Immature natural killer cell (primary cell): ENCODE measurements at regions not wholly inside any gene's neighbourhood (a gene's known extent, or its start where the extent isn't known, plus 50 kb on each side); places are given as distances from the start of the nearest gene placed in this dataset.
A peak's percentile ranks its signal among the peaks of the same experiment; 100 is the strongest.
"Not testable (repeated sequence)": the region's sequence is repeated elsewhere in the genome, so short reads cannot be mapped to it uniquely, and the experiment has no call there.

ENCODE experiments used
- DNase-seq, 3 donors: peaks; one replicate each; pipeline ENCODE4 v3.0.0; 2022; ENCODE audit warnings: mixed read lengths in 1 of 3
- H3K27ac Mint-ChIP-seq, 6 donors: one replicate each; pipeline ENCODE4 v1.8.0; 2020; ENCODE audit warnings: mixed read lengths in 6 of 6, mild to moderate bottlenecking in 5 of 6, inconsistent platforms in 4 of 6, moderate library complexity in 3 of 6
- H3K27me3 Mint-ChIP-seq, 3 donors: one replicate each; pipeline ENCODE4 v1.8.0; 2020 to 2021; ENCODE audit warnings: low read depth in 3 of 3, mild to moderate bottlenecking in 3 of 3, mixed read lengths in 3 of 3, moderate library complexity in 3 of 3, inconsistent platforms in 1 of 3
- H3K36me3 Mint-ChIP-seq, 3 donors: one replicate each; pipeline ENCODE4 v1.8.0; 2020; ENCODE audit warnings: mixed read lengths in 3 of 3, inconsistent platforms in 2 of 3, mild to moderate bottlenecking in 2 of 3
- H3K4me1 Mint-ChIP-seq, 2 donors: one replicate each; pipeline ENCODE4 v1.8.0; 2020; ENCODE audit warnings: inconsistent platforms in 2 of 2, mild to moderate bottlenecking in 2 of 2, mixed read lengths in 2 of 2, moderate library complexity in 1 of 2
- H3K4me3 Mint-ChIP-seq, 5 donors: one replicate each; pipeline ENCODE4 v1.8.0; 2020; ENCODE audit warnings: mild to moderate bottlenecking in 5 of 5, mixed read lengths in 5 of 5, inconsistent platforms in 3 of 5, moderate library complexity in 3 of 5
- H3K9me3 Mint-ChIP-seq, 6 donors: one replicate each; pipeline ENCODE4 v1.8.0; 2020; ENCODE audit warnings: mild to moderate bottlenecking in 6 of 6, mixed read lengths in 6 of 6, inconsistent platforms in 4 of 6, moderate library complexity in 3 of 6

DNA sequence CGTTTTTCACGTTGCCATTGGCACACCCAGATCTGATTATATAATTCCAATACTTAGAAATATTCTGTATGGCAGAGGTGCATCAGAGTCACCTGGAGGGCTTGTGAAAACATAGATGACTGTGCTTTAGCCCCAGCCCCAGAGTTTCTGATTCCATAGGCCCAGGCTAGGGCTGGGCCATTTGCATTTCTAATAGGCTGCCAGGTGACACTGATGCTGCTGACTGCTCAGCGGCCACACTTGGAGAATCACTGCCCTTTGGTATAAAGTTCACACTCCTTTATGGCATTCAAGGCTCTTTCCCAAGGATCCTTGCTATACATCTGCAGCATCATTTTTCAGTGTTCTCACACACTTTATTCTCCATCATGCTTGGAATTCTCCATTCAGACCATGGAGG is 137.1 kb downstream of the AKAP11 start:
- H3K36me3 Mint-ChIP-seq: no peaks in the 10 kb centered on the region
- H3K4me3 Mint-ChIP-seq: no peak overlapping the region
- DNase-seq: no peak
- H3K9me3 Mint-ChIP-seq: no peaks in the 10 kb centered on the region
- H3K27ac Mint-ChIP-seq: no peak overlapping the region
- peaks cover 0 to 3% (median 2%) of the 10 kb centered on the region in 3 donors for H3K27me3 Mint-ChIP-seq
- H3K4me1 Mint-ChIP-seq: peaks cover 0 to 15% of the 10 kb centered on the region in 2 donors

DNA sequence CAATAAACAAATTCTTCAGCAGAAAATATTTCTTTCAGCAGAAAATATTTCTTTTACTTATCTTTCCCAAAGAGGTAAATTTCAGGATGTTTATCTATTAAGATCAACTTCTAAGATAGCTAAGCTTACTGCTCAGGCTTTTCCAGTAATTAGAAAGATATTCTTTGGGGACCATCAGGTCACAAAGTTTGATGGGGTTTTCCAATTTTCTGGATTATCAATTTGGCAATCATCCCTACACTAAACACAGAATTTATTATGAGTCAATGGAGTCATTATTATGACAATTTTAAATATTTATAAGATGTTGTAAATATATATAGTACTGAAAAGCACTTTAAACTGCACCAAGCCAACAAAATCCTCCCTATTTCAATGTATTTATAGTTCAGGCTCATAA is 137.6 kb downstream of the AKAP11 start:
- Mint-ChIP-seq H3K36me3 (no peaks in the 10 kb centered on the region), H3K4me1 (peaks cover 0 to 15% of the 10 kb centered on the region in 2 donors), H3K27ac (no peak overlapping the region)

GRCh38 chr13:42412812-42413483 is 141.0 kb downstream of the AKAP11 start:
- no peak for DNase-seq
- no peaks in the 10 kb centered on the region for H3K36me3 Mint-ChIP-seq
- H3K9me3 Mint-ChIP-seq: no peaks in the 10 kb centered on the region
- H3K27ac Mint-ChIP-seq: no peak overlapping the region
- no peak overlapping the region for H3K4me3 Mint-ChIP-seq
- H3K4me1 Mint-ChIP-seq: no peaks in the 10 kb centered on the region
- peaks cover 0 to 10% (median 3%) of the 10 kb centered on the region in 3 donors for H3K27me3 Mint-ChIP-seq

More for the DNA sequence above, 137.6 kb downstream of the AKAP11 start:
- Mint-ChIP-seq H3K9me3 (no peaks in the 10 kb centered on the region), H3K27me3 (peaks cover 0 to 3% (median 2%) of the 10 kb centered on the region in 3 donors), H3K4me3 (no peak overlapping the region)
- no peak for DNase-seq

DNA sequence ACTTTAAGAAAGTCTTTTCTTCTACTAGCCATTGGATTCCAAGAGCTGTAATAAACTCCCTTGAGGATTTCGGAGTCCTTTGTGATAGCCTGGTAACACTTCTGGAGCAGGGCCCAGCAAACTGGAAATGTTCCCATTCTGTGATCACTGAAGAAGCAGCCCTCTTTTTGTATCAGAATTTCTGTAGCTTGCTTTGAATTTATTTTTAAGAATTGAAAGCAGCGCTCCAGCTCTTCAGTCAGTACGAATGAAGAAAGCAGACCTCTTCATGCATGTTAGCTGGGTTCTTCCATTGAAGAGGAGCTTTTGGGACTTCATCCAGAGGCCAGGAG is 141.5 kb downstream of the AKAP11 start:
- Mint-ChIP-seq H3K36me3 (no peaks in the 10 kb centered on the region), H3K27ac (no peak overlapping the region), H3K27me3 (peaks cover 0 to 10% (median 3%) of the 10 kb centered on the region in 3 donors), H3K4me3 (no peak overlapping the region), H3K4me1 (no peaks in the 10 kb centered on the region), H3K9me3 (no peaks in the 10 kb centered on the region)
- no peak for DNase-seq

DNA sequence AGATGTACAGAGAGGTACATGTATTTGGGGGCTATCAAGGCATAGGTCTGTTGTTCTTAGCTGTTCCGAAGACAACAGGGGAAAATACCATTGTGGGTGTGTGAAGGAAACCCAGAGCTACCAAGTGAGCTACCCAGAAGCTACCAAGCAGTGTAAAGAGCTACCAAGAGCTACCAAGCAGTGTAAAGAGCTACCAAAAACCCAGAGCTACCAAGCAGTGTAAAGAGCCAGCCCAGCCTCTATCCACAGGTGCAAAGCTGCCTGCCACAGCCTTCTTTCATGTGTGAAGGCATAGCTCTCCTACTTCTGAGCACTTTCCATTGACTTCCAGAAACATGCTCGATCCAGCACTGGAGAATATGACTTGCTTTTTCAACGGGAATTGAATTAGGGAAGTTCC is 145.7 kb downstream of the AKAP11 start:
- Mint-ChIP-seq H3K4me1 (peaks cover 0 to 14% of the 10 kb centered on the region in 2 donors), H3K27ac (no peak overlapping the region), H3K27me3 (peaks cover 0 to 10% (median 1%) of the 10 kb centered on the region in 3 donors), H3K4me3 (no peak overlapping the region), H3K9me3 (no peaks in the 10 kb centered on the region), H3K36me3 (no peaks in the 10 kb centered on the region)
- no peak for DNase-seq

- no peak overlapping the region for H3K27ac Mint-ChIP-seq
- no peak overlapping the region for H3K4me3 Mint-ChIP-seq
- peaks cover 0 to 12% (median 1%) of the 10 kb centered on the region in 3 donors for H3K27me3 Mint-ChIP-seq
- peaks cover 0 to 14% of the 10 kb centered on the region in 2 donors for H3K4me1 Mint-ChIP-seq
- DNase-seq: no peak
- H3K36me3 Mint-ChIP-seq: no peaks in the 10 kb centered on the region
- no peaks in the 10 kb centered on the region for H3K9me3 Mint-ChIP-seq
Observed at GRCh38 chr13:42418184-42418583, 146.2 kb downstream of the AKAP11 start.

GRCh38 chr13:42420304-42420703 is 148.4 kb downstream of the AKAP11 start:
- no peak overlapping the region for H3K4me3 Mint-ChIP-seq
- H3K36me3 Mint-ChIP-seq: peaks cover 0 to 3% (median 0%) of the 10 kb centered on the region in 3 donors

DNA sequence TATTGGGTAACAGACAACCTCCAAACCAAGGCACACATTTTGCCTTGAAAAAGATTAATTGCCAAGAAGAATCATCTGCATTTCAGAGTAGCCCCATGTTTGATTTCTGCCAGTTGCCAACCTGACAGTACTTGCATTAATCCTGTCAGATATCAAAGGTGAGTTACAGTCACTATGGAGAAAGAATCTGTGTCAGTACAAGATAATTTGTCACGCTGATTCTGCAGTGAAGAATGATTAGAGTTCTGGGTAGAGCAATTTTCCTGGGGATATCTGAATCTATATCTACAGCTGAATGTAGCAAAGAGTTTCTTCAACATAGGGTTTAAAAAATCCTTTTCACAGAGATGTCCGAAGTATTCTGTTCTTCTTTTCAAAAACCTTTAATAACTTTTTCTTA is 150.7 kb downstream of the AKAP11 start:
- Mint-ChIP-seq H3K4me1 (peaks cover 0 to 14% of the 10 kb centered on the region in 2 donors), H3K4me3 (no peak overlapping the region), H3K36me3 (peaks cover 0 to 3% (median 0%) of the 10 kb centered on the region in 3 donors), H3K27ac (no peak overlapping the region), H3K27me3 (peaks cover 0 to 6% (median 3%) of the 10 kb centered on the region in 3 donors), H3K9me3 (peaks cover 0 to 5% (median 0%) of the 10 kb centered on the region in 6 donors)
- DNase-seq: no peak

More at GRCh38 chr13:42420304-42420703, 148.4 kb downstream of the AKAP11 start:
- Mint-ChIP-seq H3K27ac (peak overlapping the region in 1 of 6 donors; percentile 3), H3K27me3 (peaks cover 0 to 15% (median 4%) of the 10 kb centered on the region in 3 donors), H3K9me3 (peaks cover 0 to 5% (median 0%) of the 10 kb centered on the region in 6 donors), H3K4me1 (peaks cover 0 to 14% of the 10 kb centered on the region in 2 donors)
- DNase-seq: no peak

- Mint-ChIP-seq H3K9me3 (peaks cover 0 to 5% (median 0%) of the 10 kb centered on the region in 6 donors), H3K4me3 (no peak overlapping the region), H3K27ac (no peak overlapping the region), H3K36me3 (peaks cover 0 to 3% (median 0%) of the 10 kb centered on the region in 3 donors), H3K27me3 (peaks cover 0 to 6% (median 3%) of the 10 kb centered on the region in 3 donors), H3K4me1 (peaks cover 0 to 14% of the 10 kb centered on the region in 2 donors)
- no peak for DNase-seq
Observed at GRCh38 chr13:42424182-42424581, 149.8 kb upstream of the TNFSF11 start.

GRCh38 chr13:42445354-42445753 is 128.6 kb upstream of the TNFSF11 start:
- H3K4me1 Mint-ChIP-seq: no peaks in the 10 kb centered on the region
- no peak for DNase-seq
- peaks cover 7 to 34% (median 19%) of the 10 kb centered on the region in 6 donors for H3K9me3 Mint-ChIP-seq
- H3K4me3 Mint-ChIP-seq: no peak overlapping the region
- peaks cover 0 to 5% (median 3%) of the 10 kb centered on the region in 3 donors for H3K27me3 Mint-ChIP-seq
- peaks cover 14 to 17% (median 16%) of the 10 kb centered on the region in 3 donors for H3K36me3 Mint-ChIP-seq
- H3K27ac Mint-ChIP-seq: no peak overlapping the region

DNA sequence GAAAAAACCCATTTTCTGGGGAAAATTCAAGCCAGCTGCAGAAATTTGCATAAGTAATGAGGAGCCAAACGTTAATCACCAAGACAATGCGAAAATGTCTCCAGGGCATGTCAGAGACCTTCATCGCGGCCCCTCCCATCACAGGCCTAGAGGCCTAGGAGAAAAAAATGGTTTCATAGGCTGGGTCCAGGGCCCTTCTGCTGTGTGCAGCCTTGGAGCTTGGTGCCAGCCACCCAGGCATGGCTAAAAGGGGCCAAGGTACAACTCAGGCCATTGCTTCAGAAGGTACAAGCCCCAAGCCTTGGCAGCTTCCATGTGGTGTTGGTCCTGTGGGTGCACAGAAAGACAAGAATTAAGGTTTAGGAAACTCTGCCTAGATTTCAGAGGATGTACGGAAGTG is 127.4 kb upstream of the TNFSF11 start:
- H3K9me3 Mint-ChIP-seq: peaks cover 7 to 34% (median 19%) of the 10 kb centered on the region in 6 donors

DNA sequence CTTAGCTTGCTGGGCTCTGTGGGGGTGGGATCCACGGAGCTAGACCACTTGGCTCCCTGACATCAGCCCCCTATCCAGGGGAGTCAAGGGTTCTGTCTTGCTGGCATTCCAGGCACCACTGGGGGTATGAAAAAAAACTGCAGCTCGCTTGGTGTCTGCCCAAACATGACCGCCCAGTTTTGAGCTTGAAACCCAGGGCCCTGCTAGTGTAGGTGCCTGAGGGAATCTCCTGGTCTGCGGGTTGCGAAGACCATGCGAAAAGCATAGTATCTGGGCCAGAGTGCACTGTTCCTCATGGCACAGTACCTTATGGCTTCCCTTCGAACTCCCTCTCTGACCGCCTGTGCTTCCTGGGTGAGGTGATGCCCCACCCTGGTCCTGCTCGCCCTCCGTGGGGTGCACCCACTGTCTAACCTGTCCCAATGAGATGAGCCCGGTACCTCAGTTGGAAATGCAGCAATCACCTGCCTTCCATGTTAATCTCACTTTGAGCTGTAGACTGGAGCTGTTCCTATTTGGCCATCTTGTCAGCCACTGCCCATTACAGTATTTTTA is 120.8 kb upstream of the TNFSF11 start:
- peaks cover 0 to 1% (median 0%) of the 10 kb centered on the region in 6 donors for H3K9me3 Mint-ChIP-seq
- H3K4me1 Mint-ChIP-seq: no peaks in the 10 kb centered on the region
- H3K36me3 Mint-ChIP-seq: peaks cover 0 to 7% (median 0%) of the 10 kb centered on the region in 3 donors
- H3K27ac Mint-ChIP-seq: no peak overlapping the region
- no peak for DNase-seq
- peaks cover 2 to 6% (median 5%) of the 10 kb centered on the region in 3 donors for H3K27me3 Mint-ChIP-seq
- H3K4me3 Mint-ChIP-seq: no peak overlapping the region

More for the DNA sequence above, 127.4 kb upstream of the TNFSF11 start:
- not testable (repeated sequence) for H3K4me1 Mint-ChIP-seq, DNase-seq, H3K4me3 Mint-ChIP-seq, H3K27me3 Mint-ChIP-seq, H3K27ac Mint-ChIP-seq
- peaks cover 14 to 17% (median 16%) of the 10 kb centered on the region in 3 donors for H3K36me3 Mint-ChIP-seq

GRCh38 chr13:42454749-42455148 is 119.2 kb upstream of the TNFSF11 start:
- Mint-ChIP-seq H3K4me3 (no peak overlapping the region), H3K4me1 (no peaks in the 10 kb centered on the region), H3K36me3 (peaks cover 0 to under 1% (median 0%) of the 10 kb centered on the region in 3 donors), H3K27ac (no peak overlapping the region), H3K27me3 (peaks cover 2 to 6% (median 5%) of the 10 kb centered on the region in 3 donors), H3K9me3 (no peaks in the 10 kb centered on the region)
- no peak for DNase-seq

DNA sequence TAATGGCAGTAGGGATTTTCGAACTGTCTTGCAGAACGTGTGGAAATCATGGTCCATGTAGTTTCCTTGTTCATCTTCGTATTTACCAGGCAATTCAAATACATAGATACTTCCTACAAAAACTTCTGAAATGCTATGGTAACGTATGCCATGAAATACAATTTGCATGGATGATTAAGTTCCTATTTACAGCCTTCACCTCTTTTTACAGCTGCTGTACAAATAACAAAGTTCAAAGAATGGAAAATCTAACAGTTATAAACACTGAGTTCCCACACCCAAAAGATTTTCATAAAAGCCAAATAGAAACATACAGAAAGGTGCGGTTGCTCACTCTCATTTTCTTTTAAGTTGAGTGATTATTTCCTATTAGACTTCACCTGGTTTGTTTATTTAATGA is 115.8 kb upstream of the TNFSF11 start:
- H3K27ac Mint-ChIP-seq: no peak overlapping the region
- H3K9me3 Mint-ChIP-seq: peaks cover 4 to 18% (median 9%) of the 10 kb centered on the region in 6 donors
- H3K4me3 Mint-ChIP-seq: no peak overlapping the region
- no peak for DNase-seq
- peaks cover 7 to 9% (median 7%) of the 10 kb centered on the region in 3 donors for H3K36me3 Mint-ChIP-seq
- H3K4me1 Mint-ChIP-seq: no peaks in the 10 kb centered on the region
- peaks cover 0 to 5% (median 2%) of the 10 kb centered on the region in 3 donors for H3K27me3 Mint-ChIP-seq
